ENCODE measurements at regions not wholly inside any gene's neighbourhood (a gene's known extent, or its start where the extent isn't known, plus 50 kb on each side); places are given as distances from the start of the nearest gene placed in this dataset.
"Not testable (repeated sequence)": the region's sequence is repeated elsewhere in the genome, so short reads cannot be mapped to it uniquely, and the experiment has no call there.

DNA sequence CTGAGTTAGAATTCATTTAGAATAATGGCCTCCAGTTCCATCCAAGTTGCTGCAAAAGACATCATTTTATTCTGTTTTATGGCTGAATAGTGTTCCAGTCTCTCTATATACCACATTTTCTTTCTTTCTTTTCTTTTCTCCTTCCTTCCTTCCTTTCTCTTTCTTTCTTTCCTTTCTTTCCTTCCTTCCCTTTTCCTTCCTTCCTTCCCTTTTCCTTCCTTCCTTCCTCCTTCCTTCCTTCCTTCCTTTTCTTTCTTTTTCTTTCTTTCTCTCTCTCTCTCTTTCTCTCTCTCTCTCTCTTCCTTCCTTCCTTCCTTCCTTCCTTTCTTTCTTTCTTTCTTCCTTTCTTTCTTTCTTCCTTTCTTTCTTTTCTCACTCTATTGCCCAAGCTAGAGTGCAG lies 330.2 kb downstream of the TSN start:
- POLR2A ChIA-PET; H3K4me3 Mint-ChIP-seq; H3K27me3 Mint-ChIP-seq (ENCODE audit: low read depth); H3K36me3 Mint-ChIP-seq (ENCODE audit: low read depth); H3K9me3 Mint-ChIP-seq (ENCODE audit: insufficient read depth); ATAC-seq; H3K27ac Mint-ChIP-seq; DNase-seq; H3K4me1 Mint-ChIP-seq (ENCODE audit: low read depth); CTCF ChIA-PET: not testable (repeated sequence)

DNA sequence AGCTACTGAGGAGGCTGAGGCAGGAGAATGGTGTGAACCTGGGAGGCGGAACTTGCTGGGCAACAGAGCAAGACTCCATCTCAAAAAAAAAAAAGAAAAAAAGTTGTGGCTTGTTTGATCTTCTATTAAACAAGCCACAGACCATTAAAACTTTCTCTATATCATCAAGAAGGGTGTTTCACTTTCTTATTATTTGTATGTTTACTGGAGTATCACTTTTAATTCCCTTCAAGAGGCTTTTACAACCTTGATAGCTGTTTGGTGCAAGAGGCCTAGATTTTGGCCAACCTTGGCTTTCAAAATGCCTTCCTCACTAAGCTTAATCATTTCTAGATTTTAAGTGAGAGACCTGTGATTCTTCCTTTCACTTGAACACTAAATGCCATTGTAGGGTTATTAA lies 339.1 kb downstream of the TSN start:
- DNase-seq (no peak), ATAC-seq (no peak)
- no peaks in the 10 kb centered on the region for H3K4me1 Mint-ChIP-seq (ENCODE audit: low read depth)
- ChIA-PET CTCF (no interaction called here), POLR2A (no interaction called here)
- H3K27ac Mint-ChIP-seq: no peak overlapping the region
- no peaks in the 10 kb centered on the region for H3K9me3 Mint-ChIP-seq (ENCODE audit: insufficient read depth)
- no peaks in the 10 kb centered on the region for H3K36me3 Mint-ChIP-seq (ENCODE audit: low read depth)
- H3K4me3 Mint-ChIP-seq: no peak overlapping the region
- H3K27me3 Mint-ChIP-seq (ENCODE audit: low read depth): no peaks in the 10 kb centered on the region

DNA sequence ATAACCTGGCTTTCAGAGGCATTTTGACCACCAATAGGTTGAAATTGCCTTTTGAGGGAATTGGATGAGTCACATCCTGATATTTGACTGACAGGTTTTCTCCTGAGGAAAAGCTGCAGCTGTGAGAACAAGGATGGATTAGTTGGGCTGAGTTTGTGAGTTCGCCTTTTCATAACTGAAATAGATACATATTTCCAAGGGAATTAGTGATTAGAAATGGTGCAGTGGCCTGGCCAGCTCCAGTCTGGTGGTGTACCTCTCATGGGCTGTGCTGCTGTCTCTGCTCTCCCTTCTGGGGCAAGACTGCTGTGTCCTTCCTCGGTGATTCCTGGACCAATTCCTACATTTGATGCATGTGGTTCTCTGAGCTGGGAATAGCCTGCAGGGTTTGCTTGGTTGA lies 341.3 kb downstream of the TSN start:
- CTCF ChIA-PET: no interaction called here

DNA sequence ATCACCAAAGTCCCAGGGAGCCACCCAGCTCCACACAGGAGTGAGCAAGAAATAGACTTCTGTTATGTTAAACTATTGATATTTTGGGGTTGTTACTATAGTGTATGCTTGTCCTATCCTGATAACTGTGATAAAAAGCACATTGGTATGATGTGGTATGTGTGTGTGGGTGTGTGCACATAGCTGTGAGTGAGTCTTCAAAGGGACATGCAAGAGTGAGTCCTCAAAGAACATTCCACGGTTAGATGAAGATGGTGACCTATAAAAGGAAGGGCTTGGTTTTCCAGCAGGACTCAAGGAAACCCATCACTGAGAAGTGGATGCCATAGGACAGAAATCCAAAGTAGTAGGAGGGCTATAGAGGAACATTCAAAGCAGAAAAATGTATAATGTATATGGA lies 342.9 kb downstream of the TSN start:
- no peaks in the 10 kb centered on the region for H3K27me3 Mint-ChIP-seq (ENCODE audit: low read depth)
- CTCF ChIA-PET: no interaction called here
- DNase-seq (no peak), ATAC-seq (no peak)
- no peaks in the 10 kb centered on the region for H3K9me3 Mint-ChIP-seq (ENCODE audit: insufficient read depth)
- no peaks in the 10 kb centered on the region for H3K36me3 Mint-ChIP-seq (ENCODE audit: low read depth)
- no peak overlapping the region for H3K27ac Mint-ChIP-seq
- POLR2A ChIA-PET: no interaction called here
- H3K4me3 Mint-ChIP-seq: no peak overlapping the region
- no peaks in the 10 kb centered on the region for H3K4me1 Mint-ChIP-seq (ENCODE audit: low read depth)

More for the DNA sequence above, 341.3 kb downstream of the TSN start:
- ATAC-seq: no peak
- POLR2A ChIA-PET: no interaction called here
- Mint-ChIP-seq H3K36me3 (ENCODE audit: low read depth) (no peaks in the 10 kb centered on the region), H3K27me3 (ENCODE audit: low read depth) (no peaks in the 10 kb centered on the region), H3K9me3 (ENCODE audit: insufficient read depth) (no peaks in the 10 kb centered on the region), H3K4me3 (no peak overlapping the region), H3K27ac (no peak overlapping the region), H3K4me1 (ENCODE audit: low read depth) (no peaks in the 10 kb centered on the region)
- no peak for DNase-seq

DNA sequence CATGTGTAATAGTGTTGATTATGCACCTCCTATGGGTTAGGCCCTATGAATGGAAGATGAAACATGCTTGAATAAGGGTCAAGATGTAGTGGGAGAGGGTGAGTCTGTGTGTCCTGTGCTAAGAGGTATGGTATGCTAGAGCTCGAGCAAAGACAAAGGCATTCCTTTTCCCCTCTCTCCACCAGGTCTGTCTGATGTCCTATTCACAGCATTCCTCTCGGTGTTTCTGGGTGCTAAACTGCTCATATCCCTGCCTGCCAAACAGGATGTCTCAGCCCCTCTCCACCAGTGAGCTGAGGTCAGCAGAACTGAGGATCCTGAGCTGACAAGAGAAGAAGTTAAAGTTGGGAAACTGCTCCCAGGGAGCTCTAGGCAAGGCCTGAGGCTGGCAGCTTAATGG lies 344.9 kb downstream of the TSN start:
- no peak overlapping the region for H3K27ac Mint-ChIP-seq
- CTCF ChIA-PET: no interaction called here
- POLR2A ChIA-PET: no interaction called here
- DNase-seq (no peak), ATAC-seq (no peak)
- H3K27me3 Mint-ChIP-seq (ENCODE audit: low read depth): no peaks in the 10 kb centered on the region
- no peaks in the 10 kb centered on the region for H3K4me1 Mint-ChIP-seq (ENCODE audit: low read depth)
- no peaks in the 10 kb centered on the region for H3K9me3 Mint-ChIP-seq (ENCODE audit: insufficient read depth)
- no peak overlapping the region for H3K4me3 Mint-ChIP-seq
- H3K36me3 Mint-ChIP-seq (ENCODE audit: low read depth): no peaks in the 10 kb centered on the region

DNA sequence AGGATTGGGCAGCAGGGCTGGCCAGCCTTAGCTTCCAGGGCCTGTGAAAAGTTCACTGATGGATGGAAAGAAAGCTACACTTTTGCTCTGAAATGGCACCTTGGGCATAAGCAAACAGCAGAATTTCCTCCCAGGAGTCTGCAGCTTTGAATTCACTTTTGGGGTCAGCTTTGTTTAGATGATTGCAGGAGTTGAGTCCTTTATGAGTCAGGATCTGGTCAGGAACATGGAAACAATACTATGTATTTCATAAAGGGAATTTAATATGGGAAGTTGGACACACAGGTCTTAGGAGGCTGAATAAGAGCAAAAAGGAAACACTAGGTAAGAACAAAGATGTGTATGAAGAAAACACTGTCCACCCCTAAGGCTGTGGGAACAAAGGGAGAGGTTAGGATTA lies 345.3 kb downstream of the TSN start:
- DNase-seq (no peak), ATAC-seq (no peak)
- Mint-ChIP-seq H3K27me3 (ENCODE audit: low read depth) (no peaks in the 10 kb centered on the region), H3K4me3 (no peak overlapping the region), H3K4me1 (ENCODE audit: low read depth) (no peaks in the 10 kb centered on the region), H3K9me3 (ENCODE audit: insufficient read depth) (no peaks in the 10 kb centered on the region), H3K36me3 (ENCODE audit: low read depth) (no peaks in the 10 kb centered on the region), H3K27ac (no peak overlapping the region)
- CTCF ChIA-PET: no interaction called here
- POLR2A ChIA-PET: no interaction called here

DNA sequence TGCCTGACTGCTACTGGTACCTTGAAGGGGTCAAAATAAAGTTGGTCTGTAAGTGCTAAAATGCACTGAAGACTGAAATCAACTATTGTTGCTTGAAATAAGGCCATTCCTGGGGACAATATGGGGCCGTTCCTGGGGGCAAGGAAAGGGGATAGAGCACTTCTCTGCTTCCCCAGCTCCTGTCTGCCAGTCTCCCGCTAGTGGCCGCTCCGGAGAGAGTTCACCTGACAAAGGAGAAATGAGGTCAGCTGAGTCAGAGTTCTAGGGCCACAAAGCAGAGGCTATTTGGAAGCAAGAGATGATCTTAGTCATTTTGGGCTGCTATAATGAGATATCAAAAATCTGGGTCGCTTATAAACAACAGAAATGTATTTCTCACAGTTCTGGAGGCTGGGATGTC lies 345.9 kb downstream of the TSN start:
- no peaks in the 10 kb centered on the region for H3K9me3 Mint-ChIP-seq (ENCODE audit: insufficient read depth)
- no peaks in the 10 kb centered on the region for H3K4me1 Mint-ChIP-seq (ENCODE audit: low read depth)
- H3K36me3 Mint-ChIP-seq (ENCODE audit: low read depth): no peaks in the 10 kb centered on the region
- ChIA-PET CTCF (no interaction called here), POLR2A (no interaction called here)
- ATAC-seq (no peak), DNase-seq (no peak)
- no peak overlapping the region for H3K27ac Mint-ChIP-seq
- no peak overlapping the region for H3K4me3 Mint-ChIP-seq
- no peaks in the 10 kb centered on the region for H3K27me3 Mint-ChIP-seq (ENCODE audit: low read depth)

DNA sequence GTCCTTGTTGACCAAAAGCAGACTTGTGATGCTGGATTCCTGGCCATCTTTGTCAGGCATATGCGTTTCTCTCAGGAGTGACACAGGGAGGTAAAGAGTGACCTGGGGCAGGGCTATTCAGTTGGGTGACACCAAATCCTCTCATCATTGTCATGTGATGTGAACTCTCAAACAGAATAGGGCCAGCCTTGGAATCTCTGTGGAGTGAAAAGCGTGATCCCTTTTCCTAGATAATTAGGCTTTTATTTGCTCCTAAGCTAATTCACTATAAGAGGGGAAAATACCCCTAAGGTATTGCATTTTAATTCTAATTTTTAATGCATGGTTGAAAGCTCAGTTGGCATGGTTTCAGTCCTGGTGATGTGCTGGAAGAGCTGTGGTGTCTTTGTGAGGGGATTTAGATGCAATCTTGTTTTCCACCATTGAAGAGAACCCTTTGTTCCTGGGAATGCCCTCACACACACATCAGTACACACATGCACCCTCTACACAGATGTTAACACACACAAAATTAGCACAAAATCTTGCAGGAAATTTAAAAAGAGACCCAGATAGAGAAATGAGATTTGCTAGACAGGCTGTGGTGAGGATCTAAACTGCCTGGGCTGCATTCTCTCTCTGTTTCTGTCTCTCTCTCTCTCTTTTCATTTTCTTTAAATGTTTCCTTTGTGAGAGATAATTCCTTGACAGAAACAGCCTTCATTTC lies 349.9 kb downstream of the TSN start:
- no peak for DNase-seq
- Mint-ChIP-seq H3K27me3 (ENCODE audit: low read depth) (no peaks in the 10 kb centered on the region), H3K27ac (no peak overlapping the region), H3K4me3 (no peak overlapping the region), H3K4me1 (ENCODE audit: low read depth) (no peaks in the 10 kb centered on the region), H3K9me3 (ENCODE audit: insufficient read depth) (no peaks in the 10 kb centered on the region), H3K36me3 (ENCODE audit: low read depth) (no peaks in the 10 kb centered on the region)
- ATAC-seq: no peak
- POLR2A ChIA-PET: no interaction called here
- CTCF ChIA-PET: no interaction called here

DNA sequence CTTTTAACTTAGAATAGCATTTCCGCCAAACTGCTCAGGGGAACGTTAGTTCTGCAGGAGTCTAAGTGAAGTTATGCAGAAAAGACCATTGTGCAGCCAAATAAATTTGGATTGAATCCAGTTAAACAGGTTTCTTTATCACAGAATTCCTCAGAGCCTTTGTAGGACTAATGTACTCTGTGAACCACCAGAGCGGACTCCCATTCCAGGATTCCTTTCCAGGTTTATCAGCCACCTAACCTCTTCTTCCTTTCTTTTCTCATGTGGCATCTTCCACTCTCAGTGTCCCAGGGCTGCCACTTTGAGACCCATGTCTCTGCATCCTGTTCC lies 350.4 kb downstream of the TSN start:
- Mint-ChIP-seq H3K27ac (no peak overlapping the region), H3K4me3 (no peak overlapping the region), H3K27me3 (ENCODE audit: low read depth) (no peaks in the 10 kb centered on the region), H3K36me3 (ENCODE audit: low read depth) (no peaks in the 10 kb centered on the region), H3K9me3 (ENCODE audit: insufficient read depth) (no peaks in the 10 kb centered on the region), H3K4me1 (ENCODE audit: low read depth) (no peaks in the 10 kb centered on the region)
- DNase-seq (no peak), ATAC-seq (no peak)
- ChIA-PET POLR2A (no interaction called here), CTCF (no interaction called here)

DNA sequence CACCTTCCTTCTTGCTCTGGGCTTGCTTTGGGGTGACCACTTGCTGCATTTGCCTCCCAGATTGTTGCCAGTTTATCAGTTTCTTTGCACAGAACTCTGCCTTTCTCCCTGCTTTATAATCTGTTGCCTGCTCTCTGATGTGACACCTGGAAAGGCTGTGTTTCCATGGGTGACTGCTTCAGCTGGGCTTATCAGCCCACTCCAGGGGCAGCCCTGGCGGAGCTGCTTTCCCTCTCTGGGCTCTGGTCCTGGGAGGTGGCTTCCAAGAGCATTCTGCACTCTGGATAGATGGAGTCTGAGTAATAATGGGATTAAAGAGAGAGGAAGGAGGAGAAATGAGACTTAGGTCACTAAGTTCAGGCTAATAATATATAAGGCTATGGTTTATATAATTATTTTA lies 352.7 kb downstream of the TSN start:
- Mint-ChIP-seq H3K36me3 (ENCODE audit: low read depth) (no peaks in the 10 kb centered on the region), H3K4me1 (ENCODE audit: low read depth) (no peaks in the 10 kb centered on the region), H3K27me3 (ENCODE audit: low read depth) (no peaks in the 10 kb centered on the region), H3K27ac (no peak overlapping the region), H3K9me3 (ENCODE audit: insufficient read depth) (no peaks in the 10 kb centered on the region), H3K4me3 (no peak overlapping the region)
- ATAC-seq (no peak), DNase-seq (no peak)
- ChIA-PET POLR2A (no interaction called here), CTCF (no interaction called here)

DNA sequence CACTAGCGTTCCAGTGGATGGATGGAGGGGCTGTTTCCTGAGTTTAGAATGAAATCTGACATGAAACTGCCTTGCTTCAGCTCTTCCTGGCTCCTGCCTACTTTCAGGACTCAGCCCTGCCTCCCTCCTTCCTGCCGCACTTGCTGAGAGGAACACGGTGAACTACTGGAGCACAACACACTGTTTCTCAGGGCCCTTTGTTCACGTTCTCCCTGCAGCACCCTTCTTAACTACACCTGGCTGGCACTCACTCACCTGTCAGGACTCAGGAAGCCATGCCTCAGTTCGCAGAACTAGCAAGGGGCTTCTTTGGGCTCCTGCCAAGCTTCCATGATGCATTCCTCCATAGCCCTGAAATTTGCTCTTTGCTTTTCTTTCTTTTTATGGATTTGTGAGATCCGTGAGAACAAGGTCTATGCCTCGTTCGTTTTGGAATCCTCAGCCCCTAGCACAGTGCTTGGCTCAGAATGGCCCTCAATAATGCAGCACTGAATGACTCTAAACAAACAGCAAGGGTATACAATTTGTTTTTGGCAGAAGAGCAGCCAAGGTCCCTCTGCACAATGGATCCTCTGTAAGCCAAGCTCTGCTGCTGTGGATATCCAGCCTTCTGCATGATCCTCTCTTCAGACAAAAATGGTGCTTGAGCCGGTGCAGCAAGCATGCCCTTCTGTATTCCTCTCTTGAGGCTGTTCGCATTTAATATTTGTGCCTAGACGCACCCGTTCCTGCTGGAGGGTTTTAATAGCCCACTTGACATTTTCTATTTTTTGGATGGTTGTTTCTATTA lies 357.0 kb downstream of the TSN start:
- Mint-ChIP-seq H3K27ac (no peak overlapping the region), H3K27me3 (ENCODE audit: low read depth) (no peaks in the 10 kb centered on the region), H3K9me3 (ENCODE audit: insufficient read depth) (no peaks in the 10 kb centered on the region), H3K4me1 (ENCODE audit: low read depth) (no peaks in the 10 kb centered on the region), H3K36me3 (ENCODE audit: low read depth) (no peaks in the 10 kb centered on the region), H3K4me3 (no peak overlapping the region)
- DNase-seq: no peak
- ChIA-PET POLR2A (no interaction called here), CTCF (no interaction called here)
- ATAC-seq: no peak

DNA sequence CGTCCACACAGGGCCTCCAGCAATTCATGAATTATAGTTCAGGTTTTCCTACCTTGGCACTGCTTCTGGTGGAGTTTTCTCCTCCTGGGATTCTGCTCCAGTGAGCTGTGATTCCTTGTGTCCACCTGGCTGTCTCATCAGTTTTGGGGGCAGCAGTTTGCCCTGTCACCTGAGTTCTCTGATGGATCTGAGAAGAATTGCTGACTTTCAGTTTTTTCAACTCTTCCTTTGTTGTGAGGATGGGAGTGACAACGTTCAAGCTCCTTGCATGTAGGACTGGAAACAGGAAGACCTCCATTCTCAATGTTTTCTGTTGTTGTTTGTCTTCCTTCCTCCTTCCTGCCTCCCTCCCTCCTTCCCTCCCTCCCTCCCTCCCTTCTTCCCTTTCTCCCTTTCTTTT lies 359.0 kb downstream of the TSN start:
- H3K36me3 Mint-ChIP-seq (ENCODE audit: low read depth): no peaks in the 10 kb centered on the region
- H3K4me3 Mint-ChIP-seq: no peak overlapping the region
- H3K27ac Mint-ChIP-seq: no peak overlapping the region
- ATAC-seq (no peak), DNase-seq (no peak)
- no peaks in the 10 kb centered on the region for H3K9me3 Mint-ChIP-seq (ENCODE audit: insufficient read depth)
- H3K27me3 Mint-ChIP-seq (ENCODE audit: low read depth): no peaks in the 10 kb centered on the region
- ChIA-PET POLR2A (no interaction called here), CTCF (no interaction called here)
- H3K4me1 Mint-ChIP-seq (ENCODE audit: low read depth): no peaks in the 10 kb centered on the region

DNA sequence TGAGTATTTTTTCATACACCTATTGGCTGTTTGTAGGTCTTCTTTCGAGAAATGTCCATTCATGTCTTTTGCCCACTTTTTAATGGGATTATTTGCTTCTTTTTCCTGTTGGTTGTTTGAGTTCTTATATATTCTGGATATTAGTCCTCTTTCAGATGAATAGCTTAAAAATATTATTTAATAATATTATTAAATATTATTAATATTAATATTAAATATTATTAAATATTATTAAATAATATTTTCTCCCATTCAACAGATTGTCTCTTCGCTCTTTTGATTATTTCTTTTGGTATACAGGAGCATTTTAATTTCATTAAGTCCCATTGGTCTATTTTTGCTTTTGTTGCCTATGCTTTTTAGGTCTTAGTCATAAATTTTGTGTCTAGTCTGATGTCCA lies 361.9 kb downstream of the TSN start:
- H3K4me3 Mint-ChIP-seq: no peak overlapping the region
- H3K4me1 Mint-ChIP-seq (ENCODE audit: low read depth): no peaks in the 10 kb centered on the region
- no peaks in the 10 kb centered on the region for H3K9me3 Mint-ChIP-seq (ENCODE audit: insufficient read depth)
- H3K27me3 Mint-ChIP-seq (ENCODE audit: low read depth): no peaks in the 10 kb centered on the region
- no peak for DNase-seq
- ATAC-seq: no peak
- ChIA-PET POLR2A (no interaction called here), CTCF (no interaction called here)
- no peaks in the 10 kb centered on the region for H3K36me3 Mint-ChIP-seq (ENCODE audit: low read depth)
- H3K27ac Mint-ChIP-seq: no peak overlapping the region

Measured in activated CD8-positive, alpha-beta T cell treated with anti-CD3 and anti-CD28 coated beads, Interleukin-2, amount 10 ng/mL, durations not matched to agents 7 days and 5 days (primary cell).